Fibroblast of mammary gland (primary cell): ENCODE measurements at regions not wholly inside any gene's neighbourhood (a gene's known extent, or its start where the extent isn't known, plus 50 kb on each side); places are given as distances from the start of the nearest gene placed in this dataset.

Experiments used
- DNase-seq: peaks from one replicate; pipeline ENCODE4 v3.0.0-alpha.2; 2010; ENCODE audit warnings: low read depth
- H3K4me3 ChIP-seq: 2 replicates; pipeline ENCODE4 v1.5.1; 2011; ENCODE audit warnings: low read depth, mild to moderate bottlenecking, low read length, moderate library complexity; ENCODE audit not compliant: control insufficient read depth
- CTCF ChIP-seq: conservative IDR thresholded peaks from 2 replicates; pipeline ENCODE4 v1.5.1; 2011; ENCODE audit warnings: low read depth, low read length, inconsistent platforms; ENCODE audit not compliant: control insufficient read depth, insufficient read depth

- no peak for DNase-seq
- no peak for TF ChIP-seq CTCF
- no peak overlapping the region for H3K4me3 ChIP-seq
These were observed 466.3 kb downstream of the EFNA5 start for GRCh38 chr5:107204413-107204812.

GRCh38 chr5:107203243-107203642, 467.5 kb downstream of the EFNA5 start:
- H3K4me3 ChIP-seq: no peak overlapping the region
- no peak for TF ChIP-seq CTCF
- no peak for DNase-seq

GRCh38 chr5:107199756-107200155, 471.0 kb downstream of the EFNA5 start:
- no peak overlapping the region for H3K4me3 ChIP-seq
- TF ChIP-seq CTCF: no peak
- no peak for DNase-seq

- TF ChIP-seq CTCF: no peak
- no peak overlapping the region for H3K4me3 ChIP-seq
- no peak for DNase-seq
These were observed 474.2 kb downstream of the EFNA5 start for GRCh38 chr5:107196500-107197059.

GRCh38 chr5:107195890-107196395, 474.8 kb downstream of the EFNA5 start:
- TF ChIP-seq CTCF: no peak
- DNase-seq: no peak

GRCh38 chr5:107184871-107185270, 485.9 kb downstream of the EFNA5 start:
- no peak for DNase-seq
- no peak overlapping the region for H3K4me3 ChIP-seq
- TF ChIP-seq CTCF: no peak

More at GRCh38 chr5:107195890-107196395, 474.8 kb downstream of the EFNA5 start:
- no peak overlapping the region for H3K4me3 ChIP-seq

GRCh38 chr5:107184066-107184465, 486.7 kb downstream of the EFNA5 start:
- no peak overlapping the region for H3K4me3 ChIP-seq
- TF ChIP-seq CTCF: no peak
- DNase-seq: no peak
